PC-3 (cell line): ENCODE measurements at regions not wholly inside any gene's neighbourhood (a gene's known extent, or its start where the extent isn't known, plus 50 kb on each side); places are given as distances from the start of the nearest gene placed in this dataset.

Experiments used
- EZH2 ChIP-seq: fragments of 300-600 bp; sonication (generic); IDR thresholded peaks from one replicate; pipeline ENCODE4 v1.6.1; 2017; ENCODE audit warnings: antibody characterized with exemption, mild to moderate bottlenecking, low read length; ENCODE audit not compliant: unreplicated experiment
- TF ChIP-seq, protein P1 (sequence below): fragments of 300-600 bp; sonication (generic); conservative IDR thresholded peaks from 2 replicates; pipeline ENCODE4 v1.5.1; 2017; ENCODE audit warnings: antibody characterized with exemption, low read depth, mild to moderate bottlenecking, low read length

DNA sequence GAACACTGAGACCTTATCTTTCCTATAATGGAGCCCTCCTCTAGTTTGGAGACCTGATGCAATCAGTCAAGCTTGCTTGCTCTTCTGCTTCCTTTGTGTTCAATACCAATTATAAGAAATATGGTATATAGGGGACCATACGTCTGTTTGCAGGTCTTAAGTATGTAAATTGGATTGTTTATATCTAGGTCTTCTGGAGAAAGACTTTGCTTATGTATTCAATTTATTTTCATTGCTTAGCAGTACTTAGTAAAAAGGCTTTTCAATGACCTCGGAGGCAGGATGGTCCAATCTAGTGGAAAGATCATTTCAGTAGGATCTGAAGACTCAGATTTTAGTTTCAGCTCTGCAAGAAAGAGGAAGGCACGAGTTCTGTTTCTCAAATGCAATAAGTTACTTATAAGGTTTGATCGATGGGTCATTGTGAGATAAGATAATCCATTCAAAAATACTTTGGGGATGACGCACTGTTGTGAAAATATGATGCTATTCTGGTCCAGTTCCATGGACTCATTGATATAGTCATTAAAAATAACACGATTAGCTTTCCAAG, 571.6 kb downstream of the SH2D4B start:
- TF ChIP-seq, protein P1, sequence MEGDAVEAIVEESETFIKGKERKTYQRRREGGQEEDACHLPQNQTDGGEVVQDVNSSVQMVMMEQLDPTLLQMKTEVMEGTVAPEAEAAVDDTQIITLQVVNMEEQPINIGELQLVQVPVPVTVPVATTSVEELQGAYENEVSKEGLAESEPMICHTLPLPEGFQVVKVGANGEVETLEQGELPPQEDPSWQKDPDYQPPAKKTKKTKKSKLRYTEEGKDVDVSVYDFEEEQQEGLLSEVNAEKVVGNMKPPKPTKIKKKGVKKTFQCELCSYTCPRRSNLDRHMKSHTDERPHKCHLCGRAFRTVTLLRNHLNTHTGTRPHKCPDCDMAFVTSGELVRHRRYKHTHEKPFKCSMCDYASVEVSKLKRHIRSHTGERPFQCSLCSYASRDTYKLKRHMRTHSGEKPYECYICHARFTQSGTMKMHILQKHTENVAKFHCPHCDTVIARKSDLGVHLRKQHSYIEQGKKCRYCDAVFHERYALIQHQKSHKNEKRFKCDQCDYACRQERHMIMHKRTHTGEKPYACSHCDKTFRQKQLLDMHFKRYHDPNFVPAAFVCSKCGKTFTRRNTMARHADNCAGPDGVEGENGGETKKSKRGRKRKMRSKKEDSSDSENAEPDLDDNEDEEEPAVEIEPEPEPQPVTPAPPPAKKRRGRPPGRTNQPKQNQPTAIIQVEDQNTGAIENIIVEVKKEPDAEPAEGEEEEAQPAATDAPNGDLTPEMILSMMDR = no peak
- TF ChIP-seq EZH2 = no peak
